Astrocyte (in vitro differentiated cells and primary cell): ENCODE measurements at regions not wholly inside any gene's neighbourhood (a gene's known extent, or its start where the extent isn't known, plus 50 kb on each side); places are given as distances from the start of the nearest gene placed in this dataset.

Source experiments
- DNase-seq: peaks from one replicate; pipeline ENCODE4 v3.0.0-alpha.2; 2010; ENCODE audit warnings: low read depth
- FAIRE-seq: peaks from 2 replicates; lab custom pipeline; 2011; peaks lifted over from hg19 to GRCh38; lab: Jason Lieb, UNC
- H2AFZ ChIP-seq: 2 replicates; pipeline ENCODE4 v1.6.0; 2012; ENCODE audit warnings: low read depth, low read length, inconsistent platforms
- H3K27ac ChIP-seq: 2 replicates; pipeline ENCODE4 v1.5.1; 2011; ENCODE audit warnings: low read depth, low read length, inconsistent platforms
- H3K27me3 ChIP-seq: 2 replicates; pipeline ENCODE4 v1.6.0; 2011; ENCODE audit warnings: low read length, inconsistent platforms; ENCODE audit not compliant: insufficient read depth
- H3K36me3 ChIP-seq: 2 replicates; pipeline ENCODE4 v1.5.1; 2011; ENCODE audit warnings: low read length, inconsistent platforms; ENCODE audit not compliant: insufficient read depth
- H3K4me1 ChIP-seq: 2 replicates; pipeline ENCODE4 v1.5.1; 2011; ENCODE audit warnings: low read length, inconsistent platforms; ENCODE audit not compliant: insufficient read depth
- H3K4me2 ChIP-seq: 2 replicates; pipeline ENCODE4 v1.6.0; 2012; ENCODE audit warnings: low read length, inconsistent platforms
- H3K4me3 ChIP-seq: 2 replicates; pipeline ENCODE4 v1.5.1; 2011; ENCODE audit warnings: low read depth, mild to moderate bottlenecking, low read length, inconsistent platforms; ENCODE audit not compliant: insufficient read depth
- H3K79me2 ChIP-seq: 2 replicates; pipeline ENCODE4 v1.6.0; 2012; ENCODE audit warnings: mild to moderate bottlenecking, low read length, inconsistent platforms; ENCODE audit not compliant: insufficient read depth
- H3K9ac ChIP-seq: 2 replicates; pipeline ENCODE4 v1.6.0; 2012; ENCODE audit warnings: mild to moderate bottlenecking, low read length, inconsistent platforms
- H3K9me3 ChIP-seq: 2 replicates; pipeline ENCODE4 v1.5.1; 2012; ENCODE audit warnings: low read depth, mild to moderate bottlenecking, low read length, inconsistent platforms; ENCODE audit not compliant: insufficient read depth
- H4K20me1 ChIP-seq: 2 replicates; pipeline ENCODE4 v1.6.0; 2012; ENCODE audit warnings: low read length, inconsistent platforms; ENCODE audit not compliant: insufficient read depth
- H3K27ac Mint-ChIP-seq: one replicate; pipeline ENCODE4 v1.8.0; 2021; ENCODE audit warnings: mild to moderate bottlenecking, mixed read lengths; ENCODE audit not compliant: unreplicated experiment
- H3K27me3 Mint-ChIP-seq: one replicate; pipeline ENCODE4 v1.8.0; 2021; ENCODE audit warnings: low read depth, mixed read lengths; ENCODE audit not compliant: unreplicated experiment
- H3K36me3 Mint-ChIP-seq: one replicate; pipeline ENCODE4 v1.8.0; 2021; ENCODE audit warnings: low read depth, mixed read lengths; ENCODE audit not compliant: unreplicated experiment
- H3K4me1 Mint-ChIP-seq: one replicate; pipeline ENCODE4 v1.8.0; 2021; ENCODE audit warnings: low read depth, mixed read lengths; ENCODE audit not compliant: unreplicated experiment
- H3K4me3 Mint-ChIP-seq: one replicate; pipeline ENCODE4 v1.8.0; 2021; ENCODE audit warnings: mild to moderate bottlenecking, moderate library complexity, mixed read lengths; ENCODE audit not compliant: unreplicated experiment
- H3K9me3 Mint-ChIP-seq: one replicate; pipeline ENCODE4 v1.8.0; 2021; ENCODE audit warnings: mild to moderate bottlenecking, mixed read lengths; ENCODE audit not compliant: unreplicated experiment
- CTCF ChIP-seq: IDR thresholded peaks from 2 replicates; pipeline ENCODE4 v1.5.1; 2011; ENCODE audit warnings: low read depth, mild to moderate bottlenecking, inconsistent platforms, low read length, moderate library complexity; ENCODE audit not compliant: insufficient read depth
- EZH2 ChIP-seq: IDR thresholded peaks from 2 replicates; pipeline ENCODE4 v1.6.1; 2012; ENCODE audit warnings: mild to moderate bottlenecking, low read length, inconsistent platforms; ENCODE audit not compliant: insufficient read depth

DNA sequence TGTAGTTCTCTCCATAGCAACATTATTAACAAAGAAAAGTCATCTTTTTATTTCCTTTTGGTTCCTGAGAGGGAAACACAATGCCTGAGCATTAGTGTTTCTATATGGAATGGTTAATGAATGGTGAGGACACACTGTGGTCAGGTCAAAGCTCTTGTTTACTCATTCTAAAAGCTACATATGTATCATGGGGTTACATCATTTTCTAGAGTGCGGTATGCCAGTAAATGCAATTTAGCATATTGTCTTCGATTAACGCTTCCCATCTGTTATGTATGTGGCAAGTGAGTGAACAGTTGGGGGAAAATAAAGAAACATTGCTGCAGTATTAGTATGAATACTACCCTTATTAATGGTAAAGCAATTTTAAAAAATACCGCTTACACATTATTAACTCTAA lies 1152.2 kb upstream of the SPRY2 start:
- Histone ChIP-seq H3K27ac (no peak overlapping the region), H3K79me2 (no peaks in the 10 kb centered on the region), H3K9me3 (no peaks in the 10 kb centered on the region), H4K20me1 (no peaks in the 10 kb centered on the region), H2AFZ (no peak overlapping the region), H3K4me2 (no peak overlapping the region), H3K4me3 (no peak overlapping the region), H3K9ac (no peak overlapping the region), H3K27me3 (no peaks in the 10 kb centered on the region), H3K36me3 (no peaks in the 10 kb centered on the region), H3K4me1 (no peaks in the 10 kb centered on the region)
- no peak overlapping the region for H3K27ac Mint-ChIP-seq
- H3K4me1 Mint-ChIP-seq: no peaks in the 10 kb centered on the region
- H3K4me3 Mint-ChIP-seq: no peak overlapping the region
- peaks cover 2% of the 10 kb centered on the region for H3K27me3 Mint-ChIP-seq
- no peak for TF ChIP-seq CTCF
- no peak for TF ChIP-seq EZH2
- FAIRE-seq (no peak), DNase-seq (no peak)
- no peaks in the 10 kb centered on the region for H3K9me3 Mint-ChIP-seq
- no peaks in the 10 kb centered on the region for H3K36me3 Mint-ChIP-seq

GRCh38 chr13:81492449-81492848 lies 1151.5 kb upstream of the SPRY2 start:
- Histone ChIP-seq H2AFZ (no peak overlapping the region), H3K79me2 (no peaks in the 10 kb centered on the region), H3K4me2 (no peak overlapping the region), H3K9ac (no peak overlapping the region), H3K4me1 (no peaks in the 10 kb centered on the region), H3K9me3 (no peaks in the 10 kb centered on the region), H3K27ac (no peak overlapping the region), H3K36me3 (no peaks in the 10 kb centered on the region), H4K20me1 (no peaks in the 10 kb centered on the region), H3K27me3 (no peaks in the 10 kb centered on the region), H3K4me3 (no peak overlapping the region)
- TF ChIP-seq CTCF: no peak
- no peak for TF ChIP-seq EZH2
- no peaks in the 10 kb centered on the region for H3K9me3 Mint-ChIP-seq
- no peaks in the 10 kb centered on the region for H3K36me3 Mint-ChIP-seq
- H3K27me3 Mint-ChIP-seq: peaks cover 2% of the 10 kb centered on the region
- H3K4me1 Mint-ChIP-seq: no peaks in the 10 kb centered on the region
- H3K27ac Mint-ChIP-seq: no peak overlapping the region
- H3K4me3 Mint-ChIP-seq: no peak overlapping the region
- DNase-seq: no peak
- no peak for FAIRE-seq

GRCh38 chr13:81488021-81488420 lies 1147.1 kb upstream of the SPRY2 start:
- Histone ChIP-seq H3K4me2 (no peak overlapping the region), H3K27me3 (no peaks in the 10 kb centered on the region), H4K20me1 (no peaks in the 10 kb centered on the region), H3K4me1 (no peaks in the 10 kb centered on the region), H3K36me3 (no peaks in the 10 kb centered on the region), H3K9me3 (no peaks in the 10 kb centered on the region), H3K9ac (no peak overlapping the region), H3K4me3 (no peak overlapping the region), H3K79me2 (no peaks in the 10 kb centered on the region), H2AFZ (no peak overlapping the region), H3K27ac (no peak overlapping the region)
- no peaks in the 10 kb centered on the region for H3K9me3 Mint-ChIP-seq
- H3K4me1 Mint-ChIP-seq: no peaks in the 10 kb centered on the region
- TF ChIP-seq CTCF (no peak), EZH2 (no peak)
- peaks cover 2% of the 10 kb centered on the region for H3K27me3 Mint-ChIP-seq
- no peak for FAIRE-seq
- H3K4me3 Mint-ChIP-seq: no peak overlapping the region
- no peak overlapping the region for H3K27ac Mint-ChIP-seq
- no peak for DNase-seq
- H3K36me3 Mint-ChIP-seq: no peaks in the 10 kb centered on the region
